ENCODE measurements at regions not wholly inside any gene's neighbourhood (a gene's known extent, or its start where the extent isn't known, plus 50 kb on each side); places are given as distances from the start of the nearest gene placed in this dataset.

GRCh38 chr4:12389604-12390003, 960.9 kb upstream of the HS3ST1 start:
- TF ChIP-seq GABPA (tag; conservative IDR thresholded peaks at IDR 0.05; ENCODE audit: low read depth) (no peak), POLR2AphosphoS5 (IDR thresholded peaks at IDR 0.05; ENCODE audit: control insufficient read depth, insufficient read depth, low read depth, low read length) (no peak), NFYB (IDR thresholded peaks at IDR 0.05; ENCODE audit: extremely low read depth, insufficient read length) (no peak), ELK3 (CRISPR knock-in tag; IDR thresholded peaks at IDR 0.05) (no peak), MCM5 (IDR thresholded peaks at IDR 0.05; ENCODE audit: low read depth) (no peak), EZH2 (IDR thresholded peaks at IDR 0.05; ENCODE audit: borderline replicate concordance, low read depth, low read length) (no peak), SNRNP70 (optimal IDR thresholded peaks at IDR 0.05; ENCODE audit: low read depth, low read length) (no peak)

Data from K562 (cell line).